Heart right ventricle (tissue), 16 donors: ENCODE measurements at regions not wholly inside any gene's neighbourhood (a gene's known extent, or its start where the extent isn't known, plus 50 kb on each side); places are given as distances from the start of the nearest gene placed in this dataset.
"Not testable (repeated sequence)": the region's sequence is repeated elsewhere in the genome, so short reads cannot be mapped to it uniquely, and the experiment has no call there.

Experiments used
- ATAC-seq, 8 donors: fragments of 200-7000 bp; cut with Tn5 transposase; one replicate each; pipeline ENCODE4 v1.9.1; 2020; ENCODE audit warnings: mild to moderate bottlenecking in 8 of 8, moderate library complexity in 8 of 8, moderate number of reproducible peaks in 1 of 8
- DNase-seq, 2 donors: peaks; one replicate each; pipeline ENCODE4 v3.0.0-alpha.2; 2020
- H3K27ac ChIP-seq, 10 donors: fragments of 200-600 bp; sonication (generic) in 2 of 10; one replicate each; pipeline versions ENCODE4 v1.5.0 to v1.8.0; 2020 to 2022; ENCODE audit warnings: mild to moderate bottlenecking in 3 of 10
- H3K27me3 ChIP-seq, 7 donors: fragments of 200-600 bp; one replicate each; pipeline ENCODE4 v1.8.0; 2021 to 2022; ENCODE audit warnings: mild to moderate bottlenecking in 2 of 7
- H3K36me3 ChIP-seq, 9 donors: fragments of 200-600 bp; sonication (generic) in 1 of 9; one replicate each; pipeline versions ENCODE4 v1.5.0 to v1.8.0; 2020 to 2022; ENCODE audit warnings: mild to moderate bottlenecking in 2 of 9
- H3K4me1 ChIP-seq, 9 donors: fragments of 200-600 bp; sonication (generic) in 1 of 9; one replicate each; pipeline versions ENCODE4 v1.5.0 to v1.8.0; 2020 to 2022; ENCODE audit warnings: mild to moderate bottlenecking in 4 of 9
- H3K4me3 ChIP-seq, 10 donors: fragments of 200-600 bp; sonication (generic) in 2 of 10; one replicate each; pipeline versions ENCODE4 v1.5.0 to v1.8.0; 2020 to 2022; ENCODE audit warnings: mild to moderate bottlenecking in 7 of 10, moderate library complexity in 2 of 10
- H3K9me3 ChIP-seq, 11 donors: fragments of 200-600 bp in 10 of 11; sonication (generic) in 2 of 11; one replicate each; pipeline versions ENCODE4 v1.5.0 to v1.8.0; 2013 to 2022; ENCODE audit warnings: mild to moderate bottlenecking in 2 of 11, control low read depth in 1 of 11, moderate library complexity in 1 of 11
- CTCF ChIP-seq, 9 donors: fragments of 200-600 bp; sonication (generic) in 2 of 9; IDR thresholded peaks; one replicate each; pipeline versions ENCODE4 v1.5.0 to v1.8.0; 2021 to 2022; ENCODE audit warnings: antibody characterized with exemption in 9 of 9, mild to moderate bottlenecking in 5 of 9, moderate library complexity in 1 of 9
- WGBS, 2 donors: extraction: QIAGEN DNeasy Blood & Tissue Kit; methylation state at CpG; one replicate each; pipeline ENCODE4 v1.1.7; 2013; ENCODE audit warnings: inconsistent platforms in 1 of 2; 5-methylcytosine and 5-hydroxymethylcytosine counted together
- intact Hi-C, 10 donors: fragments of 100-400 bp; cut with DNase I; formaldehyde crosslinking; loops; one replicate each; pipeline versions ENCODE4 v1.11.1 to v1.14.2; 2022
- donor health status: Arrhythmogenic right ventricular cardiomyopathy.
- donor health status: ischemic (EF 13 %, LVEDD 7.1; RV severe dilation, severe dysfunction).
- donor health status: healthy with polysubstance abuse.
- donor health status: DM: no; HTN: yes; CAD: no.
- donor health status: DM: no; HTN: no; CAD: no.
- donor health status: ischemic (EF 25% LVEDD 6.9; RV normal size, moderate dysfunction).
- donor health status: ischemic (EF 25% LVEDD 5.7; RV mildly dilated, moderate dysfunction).
- donor health status: healthy.
- donor health status: DM: yes; HTN: yes; CAD: no.
- donor health status: Ischemic cardiomyopathy.
- donor health status: ischemic (EF 35%, LVEDD 5.7; RV mildly dilated, moderate dysfunction).
- donor health status: nonischemic (EF 11% LVEDD 7.7; RV severe dilation, severe dysfunction).
- donor health status: DM: yes; HTN: yes; CAD: no.
- donor health status: PGD.
- donor health status: ischemic (EF 29% LVEDD 5.4; RV normal size, mild dysfunction).
- donor health status: nonischemic (EF 23%, LVEDD 6.1; RV moderate dilation, normal function).

- 63 to 74% methylated on average over 1 of the region's 1 CpG for WGBS, 2 donors
- no peak for TF ChIP-seq CTCF (IDR thresholded peaks at IDR 0.05)
- intact Hi-C loops, result no loop called here
These were observed 178.0 kb upstream of the SPHKAP start for GRCh38 chr2:228359473-228359872.

GRCh38 chr2:228355897-228356296 is 174.4 kb upstream of the SPHKAP start:
- ATAC-seq (no peak), DNase-seq (no peak)
- H3K36me3 ChIP-seq, result no peaks in the 10 kb centered on the region
- WGBS, 2 donors, result 61 to 69% methylated on average over 2 of the region's 2 CpGs
- H3K9me3 ChIP-seq, result peaks cover 0 to 10% (median 0%) of the 10 kb centered on the region in 11 donors
- H3K27me3 ChIP-seq, result no peaks in the 10 kb centered on the region
- no peaks in the 10 kb centered on the region for H3K4me1 ChIP-seq
- intact Hi-C loops, result no loop called here
- TF ChIP-seq CTCF (IDR thresholded peaks at IDR 0.05), result no peak
- no peak overlapping the region for H3K27ac ChIP-seq
- no peak overlapping the region for H3K4me3 ChIP-seq

More at GRCh38 chr2:228359473-228359872, 178.0 kb upstream of the SPHKAP start:
- H3K4me1 ChIP-seq, result no peaks in the 10 kb centered on the region
- H3K27me3 ChIP-seq, result no peaks in the 10 kb centered on the region
- ATAC-seq (no peak), DNase-seq (no peak)
- no peaks in the 10 kb centered on the region for H3K36me3 ChIP-seq
- H3K27ac ChIP-seq, result no peak overlapping the region
- H3K4me3 ChIP-seq, result no peak overlapping the region
- H3K9me3 ChIP-seq, result peaks cover 0 to 3% (median 0%) of the 10 kb centered on the region in 11 donors

- 88 to 89% methylated on average over 12 of the region's 12 CpGs for WGBS, 2 donors
- H3K27me3 ChIP-seq, H3K4me3 ChIP-seq, H3K27ac ChIP-seq, ATAC-seq, H3K36me3 ChIP-seq, H3K4me1 ChIP-seq, DNase-seq, intact Hi-C loops: not testable (repeated sequence)
- peaks cover 0 to 10% (median 0%) of the 10 kb centered on the region in 11 donors for H3K9me3 ChIP-seq
These were observed 171.5 kb upstream of the SPHKAP start for GRCh38 chr2:228352980-228353379.

GRCh38 chr2:228352048-228352447 is 170.6 kb upstream of the SPHKAP start:
- Histone ChIP-seq H3K36me3 (no peaks in the 10 kb centered on the region), H3K4me3 (no peak overlapping the region), H3K27ac (no peak overlapping the region), H3K9me3 (peaks cover 0 to 10% (median 0%) of the 10 kb centered on the region in 11 donors), H3K4me1 (peaks cover 0 to 2% (median 0%) of the 10 kb centered on the region in 9 donors), H3K27me3 (no peaks in the 10 kb centered on the region)
- no peak for DNase-seq
- TF ChIP-seq CTCF (IDR thresholded peaks at IDR 0.05), result no peak
- peak in 1 of 8 donors; percentile 58 for ATAC-seq
- 42 to 50% methylated on average over 1 of the region's 1 CpG for WGBS, 2 donors
- intact Hi-C loops, result no loop called here

GRCh38 chr2:228348516-228349064 is 167.1 kb upstream of the SPHKAP start:
- Histone ChIP-seq H3K27ac (peak overlapping the region in 8 of 10 donors; percentile 7 to 77 (median 55)), H3K4me3 (no peak overlapping the region), H3K9me3 (peaks cover 0 to 18% (median 0%) of the 10 kb centered on the region in 11 donors), H3K27me3 (no peaks in the 10 kb centered on the region), H3K4me1 (peaks cover 0 to 11% (median 0%) of the 10 kb centered on the region in 9 donors), H3K36me3 (no peaks in the 10 kb centered on the region)
- no peak for DNase-seq
- TF ChIP-seq CTCF (IDR thresholded peaks at IDR 0.05), result no peak
- ATAC-seq, result peak; percentile 67 to 97 (median 94)
- intact Hi-C loops, result loop anchor here in 2 of 10 donors (2.0 to 10.0 kb wide), 2 partner anchors 30 to 164 kb away; partner anchors contain the start of gene SPHKAP (in 2 of the 2)
